Fibroblast of skin of back (primary cell): ENCODE measurements at regions not wholly inside any gene's neighbourhood (a gene's known extent, or its start where the extent isn't known, plus 50 kb on each side); places are given as distances from the start of the nearest gene placed in this dataset.

Experiments
- DNase-seq: peaks from one replicate; pipeline ENCODE4 v3.0.0-alpha.2; 2013

DNA sequence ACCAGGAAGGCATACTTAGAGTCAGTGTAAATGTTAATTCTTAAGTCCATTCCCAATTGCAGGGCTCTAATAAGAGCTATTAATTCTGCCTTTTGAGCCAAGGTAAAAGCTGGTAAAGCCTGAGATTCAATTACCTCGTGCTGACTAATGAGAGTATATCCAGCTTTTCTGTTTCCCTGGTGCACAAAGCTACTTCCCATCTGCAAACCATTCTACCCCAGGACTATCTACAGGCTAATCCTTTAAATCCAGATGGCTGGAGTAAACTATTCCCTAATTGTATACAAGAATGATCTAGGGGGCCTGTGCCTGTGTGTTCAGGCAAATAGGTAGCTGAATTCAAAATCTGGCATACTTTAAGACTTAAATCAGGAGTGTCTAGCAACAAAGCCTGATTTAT, 365.0 kb downstream of the GPM6A start:
- no peak for DNase-seq

DNA sequence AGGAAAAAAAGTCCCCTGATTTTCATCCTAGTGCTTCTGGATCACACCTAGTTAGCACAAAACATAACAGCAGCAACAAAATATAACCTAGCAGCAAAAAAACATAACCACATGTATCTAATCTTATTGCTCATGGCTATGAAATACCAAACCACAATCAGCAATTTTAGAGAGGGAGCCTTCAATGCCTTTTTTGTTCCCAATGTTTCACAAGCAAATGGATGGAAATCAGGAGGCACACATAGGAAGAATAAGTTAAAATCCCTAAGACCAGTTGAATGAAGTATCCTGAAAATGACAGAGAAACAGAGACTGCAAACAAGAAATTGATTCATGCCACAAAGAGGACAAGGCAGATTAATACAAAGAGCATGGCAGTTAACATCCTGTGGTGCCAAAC, 361.6 kb downstream of the GPM6A start:
- no peak for DNase-seq

DNA sequence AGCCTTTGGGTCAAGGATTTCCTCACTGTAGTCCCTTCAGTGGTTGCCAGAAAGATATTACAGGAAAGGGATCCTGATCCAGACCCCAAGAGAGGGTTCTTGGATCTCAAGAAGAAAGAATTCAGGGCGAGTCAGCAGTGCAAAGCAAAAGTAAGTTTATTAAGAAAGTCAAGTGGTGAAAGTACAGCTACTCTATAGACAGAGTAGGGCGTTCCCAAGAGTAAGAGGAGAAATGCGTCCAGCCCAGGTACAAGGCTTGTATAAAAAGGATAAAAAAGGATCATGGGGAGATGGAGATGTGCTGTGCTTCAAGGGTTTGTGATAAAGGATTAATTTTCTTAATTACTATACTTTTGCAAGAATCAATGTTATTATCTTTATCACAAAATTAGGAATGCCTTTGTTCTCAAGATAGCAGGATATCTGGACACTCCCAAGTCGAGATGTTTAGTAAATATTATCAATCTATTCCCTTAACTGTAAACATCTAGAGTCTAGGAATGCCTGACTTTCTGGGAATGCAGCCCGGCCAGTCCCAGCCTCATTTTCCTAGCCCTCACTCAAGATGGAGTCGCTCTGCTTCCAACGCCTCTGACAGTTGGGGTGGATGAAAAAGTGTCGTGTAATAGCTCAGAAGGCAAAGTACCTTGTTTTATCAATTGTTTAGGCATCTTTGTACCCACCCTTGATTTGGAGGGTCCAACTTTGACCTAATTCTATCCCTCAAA, 360.7 kb downstream of the GPM6A start:
- no peak for DNase-seq

DNA sequence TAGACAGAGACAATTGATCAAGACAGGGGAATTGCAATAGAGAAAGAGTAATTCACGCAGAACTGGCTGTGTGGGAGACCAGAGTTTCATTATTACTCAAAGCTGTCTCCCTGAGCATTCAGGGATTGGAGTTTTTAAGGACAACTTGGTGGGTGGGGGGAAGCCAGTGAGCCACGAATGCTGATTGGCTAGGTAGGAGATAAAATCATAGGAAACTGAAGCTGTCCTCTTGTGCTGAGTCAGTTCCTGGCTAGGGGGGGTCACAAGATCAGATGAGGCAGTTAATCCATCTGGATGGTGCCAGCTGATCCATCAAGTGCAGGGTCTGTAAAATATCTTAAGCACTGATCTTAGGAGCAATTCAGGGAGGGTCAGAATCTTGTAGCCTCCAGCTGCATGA, 358.6 kb downstream of the GPM6A start:
- no peak for DNase-seq

DNA sequence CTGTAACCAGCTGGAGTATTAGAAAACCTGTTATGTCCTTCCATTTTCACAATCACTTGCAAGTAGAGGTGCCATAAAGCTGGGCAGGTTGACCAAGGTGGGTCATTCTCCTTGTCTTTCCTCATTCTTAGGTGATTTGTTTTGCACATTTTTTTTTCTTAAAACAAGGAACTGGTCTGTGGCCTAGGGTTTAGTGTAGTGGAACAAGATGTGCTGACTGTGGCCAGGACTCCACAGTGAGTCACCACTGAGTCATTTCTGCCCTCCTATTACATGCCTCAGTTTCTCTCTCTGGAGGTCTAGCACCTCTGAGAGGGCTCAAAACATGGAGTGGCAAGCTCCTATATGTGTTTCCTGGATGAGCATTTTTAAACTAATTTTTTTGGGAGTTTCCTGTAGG, 355.9 kb downstream of the GPM6A start:
- DNase-seq, result no peak

DNA sequence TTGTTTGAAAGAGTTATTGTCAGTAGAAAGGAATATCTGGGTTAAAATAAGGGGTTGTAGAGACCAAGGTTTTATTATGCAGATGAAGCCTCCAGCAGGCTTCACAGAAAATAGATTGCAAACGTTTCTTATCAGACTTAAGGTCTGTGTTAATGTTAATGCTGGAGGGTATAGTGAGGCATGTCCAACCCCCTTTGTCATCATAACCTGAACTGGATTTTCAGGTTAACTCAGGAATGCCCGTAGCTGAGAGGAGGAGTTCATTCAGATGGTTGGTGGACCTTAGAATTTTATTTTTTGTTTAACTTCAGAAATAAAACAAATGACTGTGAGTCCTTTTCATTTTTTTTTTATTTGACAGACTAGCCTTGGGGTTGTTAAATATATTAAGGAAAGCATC, 354.1 kb downstream of the GPM6A start:
- no peak for DNase-seq

DNA sequence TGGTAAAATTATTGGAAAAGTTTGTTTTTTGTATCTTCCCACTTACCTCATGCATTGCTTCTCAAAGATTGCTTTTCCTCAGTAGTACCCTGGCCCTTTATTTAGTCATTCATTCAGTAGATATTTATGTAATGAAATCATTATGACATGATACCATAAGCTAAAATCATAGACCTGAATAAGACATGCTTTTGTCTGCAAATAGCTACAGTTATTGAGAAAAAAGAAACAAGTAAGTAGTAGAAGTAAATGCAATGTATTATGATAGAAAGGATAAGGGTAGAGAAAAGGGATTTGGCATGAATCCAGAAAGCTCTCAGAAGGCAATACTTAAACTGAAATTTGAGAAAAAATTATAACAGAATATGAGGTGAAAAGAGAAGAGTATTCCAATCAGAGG, 352.5 kb downstream of the GPM6A start:
- peak; percentile 56 for DNase-seq

DNA sequence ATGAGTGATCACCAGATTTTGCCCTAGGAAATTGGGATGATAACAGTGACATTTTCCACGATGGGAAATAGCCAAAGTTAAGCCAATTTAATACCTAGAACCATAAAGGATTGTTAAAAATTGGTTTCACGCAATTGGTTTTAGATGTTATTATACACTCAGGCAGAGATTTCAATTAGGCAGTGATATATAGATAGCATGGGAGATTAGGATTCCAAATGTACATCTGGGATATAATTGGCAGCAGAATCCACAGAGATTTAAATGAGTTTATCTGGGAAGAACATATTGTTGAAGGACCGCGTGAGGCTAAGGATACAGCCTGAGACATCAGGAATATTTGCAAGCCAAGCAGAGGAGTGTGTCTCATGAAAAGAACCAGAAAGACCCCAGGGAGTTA, 351.6 kb downstream of the GPM6A start:
- no peak for DNase-seq

DNA sequence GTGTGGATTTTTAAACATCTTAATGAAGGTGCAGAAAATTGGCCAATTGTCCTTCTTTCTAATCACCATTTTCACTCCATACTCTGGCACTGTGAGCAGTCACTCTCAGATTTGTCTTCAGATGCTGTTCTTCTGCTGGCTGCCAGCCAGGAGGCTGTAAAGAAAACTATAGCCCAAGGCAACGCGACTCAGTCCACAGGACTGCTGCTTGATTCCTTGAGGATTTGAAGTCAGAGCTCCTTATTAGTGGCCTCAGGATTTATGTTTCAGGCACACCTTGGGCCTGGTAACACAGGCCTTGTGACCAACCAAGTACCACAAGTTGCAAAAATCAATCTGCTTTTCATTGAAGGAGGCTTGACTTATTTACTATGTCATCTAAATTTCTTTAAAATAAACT, 342.6 kb downstream of the GPM6A start:
- DNase-seq, result peak; percentile 77

DNA sequence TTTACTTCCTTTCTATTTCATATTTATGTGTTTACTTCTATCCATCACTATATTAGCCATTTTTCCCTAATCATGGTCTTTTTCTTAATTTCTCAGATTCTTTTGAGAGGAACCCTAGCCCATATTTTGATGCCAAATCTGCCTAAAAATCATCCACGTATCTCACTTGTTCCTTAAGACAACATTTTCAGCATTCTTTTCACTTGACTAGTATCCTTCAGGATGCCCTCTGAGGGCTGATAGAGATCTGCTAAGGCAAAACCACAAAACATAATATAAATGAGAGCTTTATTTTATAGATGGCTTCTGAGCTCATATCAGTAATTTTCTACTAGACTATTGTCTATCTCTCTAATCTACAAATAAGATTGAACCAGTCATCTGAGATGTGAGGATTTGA, 341.9 kb downstream of the GPM6A start:
- DNase-seq, result peak; percentile 74

DNA sequence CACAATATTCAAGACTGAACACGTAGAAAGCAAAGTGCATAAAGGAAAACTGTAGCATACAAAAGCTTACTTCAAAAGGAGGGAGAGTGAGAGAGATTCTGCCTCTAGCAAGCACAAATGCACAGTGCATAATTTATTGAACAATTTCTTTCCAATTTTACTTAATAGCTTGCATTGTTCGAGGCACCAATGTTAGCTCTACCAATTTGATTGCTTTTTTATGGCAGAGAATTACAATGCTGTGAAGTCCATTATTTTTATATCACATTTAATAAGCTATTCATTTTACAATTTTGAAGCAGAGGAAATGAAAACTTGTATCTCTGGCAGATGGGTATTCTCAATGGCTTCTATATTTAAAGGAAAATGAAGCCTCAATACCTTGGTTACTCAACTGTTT, 331.7 kb downstream of the GPM6A start:
- no peak for DNase-seq

DNA sequence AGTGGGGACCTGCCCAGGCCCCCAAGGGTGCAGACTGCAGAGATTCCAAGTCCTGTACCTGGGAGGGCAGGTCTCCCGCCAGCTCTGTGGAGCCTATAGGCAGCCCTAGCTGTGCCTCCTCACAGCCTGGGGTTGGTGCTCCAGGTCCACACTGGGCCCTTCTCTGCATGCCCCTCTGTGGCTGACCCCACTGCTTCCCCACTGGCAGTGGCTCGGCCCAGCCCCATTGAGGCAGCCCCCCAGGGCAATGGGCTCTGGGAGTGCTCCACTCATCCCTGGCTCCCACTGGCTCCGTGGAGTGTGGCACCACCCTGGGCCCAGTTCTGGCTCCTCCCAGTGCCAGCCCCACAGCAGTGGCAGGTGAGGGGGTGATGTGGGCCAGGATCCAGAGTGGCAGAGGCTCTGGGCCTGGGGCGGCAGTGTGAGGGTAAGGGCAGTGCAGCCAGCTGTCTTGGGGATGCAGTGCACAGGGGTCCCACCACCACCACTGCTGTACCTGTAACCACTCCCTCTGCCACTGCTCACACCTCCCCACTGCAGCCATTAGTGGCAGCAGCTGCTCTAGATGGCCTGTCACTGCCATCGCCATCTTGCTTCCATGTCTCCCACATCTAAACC, 312.2 kb downstream of the GPM6A start:
- DNase-seq, result no peak

DNA sequence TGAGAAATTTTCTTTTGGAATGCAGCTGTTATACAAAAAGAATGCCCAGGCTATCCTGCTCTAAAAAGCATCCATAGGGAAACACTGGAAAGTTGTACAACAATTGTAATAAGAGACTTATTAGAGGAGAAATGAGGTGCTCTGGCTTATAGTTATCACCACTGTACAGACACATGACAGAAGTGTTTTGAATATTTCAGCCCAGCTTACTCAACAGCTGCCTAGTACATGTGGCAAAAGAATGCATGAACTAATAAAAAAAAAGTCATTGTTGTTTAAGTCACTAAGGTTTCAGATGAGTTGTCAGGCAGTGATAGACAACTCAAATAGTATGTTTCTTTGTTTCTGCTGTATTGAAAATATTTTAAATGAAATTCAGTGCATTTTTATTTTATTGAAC, 307.7 kb downstream of the GPM6A start:
- DNase-seq, result peak; percentile 56

DNA sequence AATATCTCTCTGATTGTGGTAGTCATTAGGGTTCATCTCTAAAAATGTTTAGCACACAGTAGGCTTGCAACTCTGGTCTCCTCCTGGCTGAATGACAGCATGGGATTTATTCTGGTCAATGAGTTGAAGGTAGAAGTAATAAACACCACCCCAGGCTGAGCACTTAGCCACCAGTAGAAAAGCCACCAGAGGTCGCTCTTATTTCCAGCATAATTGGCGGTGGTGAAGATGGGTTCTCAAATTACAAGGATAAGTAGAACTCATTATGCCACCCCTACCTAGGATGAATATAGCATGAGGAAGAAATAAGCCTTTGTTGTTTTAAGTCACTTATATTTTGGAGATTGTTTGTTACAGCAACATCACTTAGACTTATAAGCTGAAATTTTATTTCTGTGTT, 302.7 kb downstream of the GPM6A start:
- DNase-seq, result no peak

DNA sequence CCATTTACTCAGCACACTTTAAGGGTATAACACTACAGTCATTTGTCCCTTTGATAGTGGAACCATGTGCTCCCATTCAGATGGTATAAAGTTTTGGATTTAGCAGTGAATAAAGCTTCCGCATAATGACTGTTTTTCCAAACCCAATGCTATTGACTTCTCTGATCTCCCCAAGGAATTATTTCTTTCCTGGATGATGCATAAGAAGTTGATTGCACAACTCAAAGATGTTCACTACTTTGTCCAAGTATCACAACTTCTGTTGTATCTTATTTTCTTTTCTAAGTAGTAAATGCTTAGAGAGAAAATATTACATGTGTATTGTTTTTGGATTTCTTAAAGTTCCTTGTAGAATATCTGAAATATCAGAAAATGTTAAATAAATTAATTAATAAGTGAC, 300.2 kb downstream of the GPM6A start:
- no peak for DNase-seq

DNA sequence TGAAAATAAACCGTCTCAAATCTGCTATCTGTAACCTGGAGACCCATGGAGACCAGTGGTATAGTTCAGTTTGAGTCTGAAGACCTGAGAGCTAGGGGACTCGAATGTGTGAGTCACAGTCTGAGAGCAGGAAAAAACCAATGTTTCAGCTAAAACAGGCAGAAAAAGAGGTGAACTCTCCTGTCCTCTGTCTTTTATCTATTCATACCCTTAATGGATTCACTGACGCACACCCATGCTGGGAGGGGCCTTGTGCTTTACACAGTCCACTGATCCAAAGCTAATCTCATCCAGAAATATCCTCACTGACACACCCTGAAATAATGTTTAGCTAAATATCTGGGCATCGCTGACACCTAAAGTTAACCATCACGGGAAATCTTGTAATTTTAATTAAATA, 297.9 kb downstream of the GPM6A start:
- DNase-seq, result no peak

DNA sequence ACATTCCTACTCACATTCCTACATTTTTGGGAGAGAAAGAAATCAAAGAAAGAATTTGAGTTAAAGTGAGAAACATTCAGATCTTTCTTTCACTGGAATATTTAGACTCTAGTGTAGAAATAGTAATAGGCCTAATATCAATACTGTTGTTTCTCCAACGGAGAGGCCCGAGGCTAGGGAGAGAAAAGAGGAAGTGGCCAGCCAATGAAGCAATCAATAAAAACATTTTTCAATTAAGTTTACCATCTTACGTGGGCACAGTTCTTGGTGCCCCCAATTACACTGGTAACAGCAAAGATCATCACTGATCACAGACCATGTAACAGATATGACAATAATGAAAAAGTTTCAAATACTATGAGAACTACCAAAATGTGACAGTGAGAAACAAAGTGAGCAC, 281.4 kb downstream of the GPM6A start:
- DNase-seq, result peak; percentile 45

DNA sequence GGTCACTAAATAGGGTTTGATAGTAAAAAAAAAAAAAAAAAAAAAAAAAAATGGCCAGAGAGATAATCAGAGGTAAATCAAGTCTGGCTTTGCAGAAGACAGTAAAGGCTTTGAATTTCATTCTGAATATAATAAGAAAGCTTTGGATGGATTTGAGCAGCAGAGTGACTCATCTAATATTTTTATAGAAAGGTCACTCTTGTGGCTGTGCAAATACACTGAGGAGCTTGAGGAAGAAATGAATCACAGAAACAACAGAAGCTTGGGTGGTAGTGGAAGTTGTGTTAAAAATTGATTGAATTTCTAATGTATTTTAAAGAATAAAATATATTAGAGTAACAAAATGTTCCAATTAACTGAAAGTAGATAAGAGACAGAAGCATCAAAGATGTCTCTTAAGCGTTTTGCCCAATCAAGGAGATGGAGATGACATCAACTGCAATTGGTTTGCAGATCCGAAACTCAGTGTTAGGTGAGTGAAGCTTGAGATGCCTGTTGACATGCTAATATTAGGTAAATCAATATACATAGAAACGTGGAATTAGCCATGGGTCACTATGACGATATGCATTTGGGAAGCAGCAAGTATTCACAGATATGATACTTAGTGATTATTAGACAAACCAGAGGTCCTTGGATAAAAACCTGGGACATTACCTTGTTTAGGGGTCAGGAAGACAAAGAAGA, 280.5 kb downstream of the GPM6A start:
- peak; percentile 90 for DNase-seq

DNA sequence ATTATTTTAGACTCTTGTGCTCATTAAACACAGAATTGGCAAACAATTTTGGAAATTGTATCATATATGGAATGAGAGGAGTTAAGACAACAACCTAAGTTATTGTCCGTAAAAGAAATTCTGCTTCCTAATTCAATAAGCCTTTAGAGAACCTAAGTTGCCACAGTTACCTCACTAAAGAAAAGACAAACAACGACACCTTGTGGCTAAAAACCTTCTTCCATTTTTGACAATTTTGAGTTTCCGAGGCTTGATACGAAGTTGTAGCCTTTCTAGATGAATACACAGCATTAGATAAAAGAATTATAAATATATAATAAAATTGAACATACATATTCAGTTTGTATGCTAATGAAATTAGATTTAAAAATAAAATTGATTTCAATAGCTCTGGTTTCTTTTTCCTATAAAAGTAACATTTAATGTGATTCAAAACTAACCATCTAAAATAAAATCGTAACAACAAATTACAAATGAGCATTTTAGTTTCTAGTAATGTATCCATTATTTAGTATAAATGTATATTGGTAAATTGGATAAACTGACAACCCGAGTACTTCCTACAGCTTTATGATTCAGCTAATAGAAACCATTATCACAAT, 275.1 kb downstream of the GPM6A start:
- peak; percentile 77 for DNase-seq

DNA sequence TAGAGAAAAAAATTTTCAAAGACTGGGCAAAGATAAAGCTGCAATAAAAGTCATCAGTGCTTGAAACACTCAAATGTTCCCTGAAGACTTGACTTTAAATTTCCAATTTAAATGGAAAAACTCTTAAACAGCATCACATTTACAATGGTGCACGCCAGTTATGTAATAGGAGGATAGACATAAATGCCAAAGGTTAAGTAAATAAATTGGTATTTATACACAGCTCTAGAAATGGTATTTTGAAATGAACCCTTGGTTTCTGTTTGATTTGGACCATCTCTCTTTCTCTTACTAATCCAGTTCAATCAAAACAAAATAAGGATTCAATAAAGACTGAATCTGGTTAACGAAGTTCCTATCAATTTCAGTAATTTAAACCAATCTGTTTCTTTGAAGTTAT, 272.6 kb downstream of the GPM6A start:
- no peak for DNase-seq

DNA sequence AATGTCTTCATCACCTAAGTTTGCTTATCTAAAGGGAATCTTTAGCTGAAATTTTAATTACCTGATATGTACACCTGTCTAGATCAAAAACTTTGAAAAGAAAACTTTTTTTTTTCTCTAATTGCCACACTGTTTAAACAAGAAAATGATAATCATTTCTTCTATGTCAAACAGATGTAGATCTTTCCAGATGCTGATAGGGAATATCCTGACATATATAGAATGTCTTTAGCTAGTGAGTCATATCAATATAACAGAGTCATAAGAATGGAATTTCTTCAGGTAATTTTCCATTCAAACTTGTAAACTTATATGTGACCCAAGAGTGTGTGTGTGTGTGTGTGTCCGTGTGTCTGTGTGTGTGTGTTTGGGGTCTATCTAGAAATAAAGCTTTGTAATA, 271.9 kb downstream of the GPM6A start:
- no peak for DNase-seq

DNA sequence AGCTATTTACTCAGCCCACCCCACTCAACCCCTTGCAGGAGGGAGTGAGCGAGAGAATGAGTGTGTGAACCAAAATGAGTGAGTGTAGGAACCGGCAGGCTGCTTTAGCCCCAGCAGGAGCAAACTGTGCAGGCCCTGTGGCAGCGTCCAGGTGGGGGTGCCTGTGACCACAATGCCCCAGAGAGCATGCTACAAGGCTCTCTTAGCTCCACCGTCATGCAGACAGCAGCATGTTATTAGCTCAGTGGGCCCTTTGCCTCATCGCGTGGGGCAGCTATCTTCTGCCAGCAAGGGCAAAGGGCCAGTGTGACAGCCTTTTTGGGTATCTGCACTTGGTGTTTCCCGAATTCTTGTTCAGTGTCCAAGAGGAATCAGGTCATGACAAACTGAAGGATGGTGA, 271.3 kb downstream of the GPM6A start:
- DNase-seq, result no peak

DNA sequence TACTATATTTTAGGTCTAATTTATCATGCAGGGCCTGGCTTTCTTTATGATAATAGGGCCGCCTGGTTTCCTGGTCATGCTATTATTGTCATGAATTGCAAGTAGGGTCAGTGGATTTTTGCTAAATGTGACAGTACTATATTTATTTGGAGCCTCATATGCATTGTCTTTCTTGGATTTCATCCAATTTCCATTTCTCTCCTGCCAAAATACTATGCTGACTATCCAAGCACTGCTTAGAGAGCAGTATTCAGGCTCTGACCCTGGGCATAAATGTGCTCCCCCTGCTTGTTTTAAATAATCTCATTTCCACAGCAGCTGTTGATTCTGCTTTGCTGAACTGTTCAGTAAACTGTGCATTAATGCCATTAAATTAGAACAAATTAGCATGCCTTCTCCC, 269.3 kb downstream of the GPM6A start:
- peak; percentile 42 for DNase-seq

DNA sequence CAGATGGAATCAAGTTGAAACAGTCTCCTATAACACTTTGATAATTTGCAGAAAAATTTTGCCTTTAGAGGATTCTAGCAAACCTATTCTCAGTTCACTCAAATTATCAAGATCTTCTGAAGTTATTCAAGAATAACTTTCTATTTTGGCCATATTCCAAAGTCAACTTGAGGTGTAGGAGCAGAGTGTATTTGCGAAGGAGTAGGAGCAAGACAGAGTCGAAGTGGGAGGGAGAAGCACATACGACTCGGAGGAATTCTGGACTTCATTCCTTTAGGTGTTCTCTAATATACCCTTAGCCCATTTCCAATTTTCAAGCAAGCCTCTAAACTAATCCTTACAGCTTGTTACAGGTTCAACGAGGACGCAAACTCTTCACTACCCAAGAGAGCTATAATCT, 252.9 kb downstream of the GPM6A start:
- no peak for DNase-seq
